Skeletal muscle tissue (tissue), 3 donors: ENCODE measurements at regions not wholly inside any gene's neighbourhood (a gene's known extent, or its start where the extent isn't known, plus 50 kb on each side); places are given as distances from the start of the nearest gene placed in this dataset.
"Not testable (repeated sequence)": the region's sequence is repeated elsewhere in the genome, so short reads cannot be mapped to it uniquely, and the experiment has no call there.

Experiments
- H3K27ac ChIP-seq: one replicate; pipeline ENCODE4 v1.7.0; 2013; ENCODE audit warnings: mild to moderate bottlenecking, low read depth, low read length, inconsistent platforms
- H3K27me3 ChIP-seq, 3 donors: one replicate each; pipeline ENCODE4 v1.7.0; 2013; ENCODE audit warnings: low read length in 3 of 3; ENCODE audit not compliant: control insufficient read depth in 3 of 3, insufficient read depth in 3 of 3
- H3K36me3 ChIP-seq, 3 donors: one replicate each; pipeline ENCODE4 v1.7.0; 2013; ENCODE audit warnings: low read length in 3 of 3; ENCODE audit not compliant: control insufficient read depth in 3 of 3, insufficient read depth in 3 of 3
- H3K4me1 ChIP-seq, 3 donors: one replicate each; pipeline ENCODE4 v1.7.0; 2013; ENCODE audit warnings: low read length in 3 of 3, mild to moderate bottlenecking in 3 of 3; ENCODE audit not compliant: control insufficient read depth in 3 of 3, insufficient read depth in 3 of 3
- H3K4me3 ChIP-seq, 3 donors: one replicate each; pipeline ENCODE4 v1.7.0; 2013; ENCODE audit warnings: low read length in 3 of 3
- H3K9ac ChIP-seq, 3 donors: one replicate each; pipeline ENCODE4 v1.7.0; 2013; ENCODE audit warnings: low read length in 3 of 3, mild to moderate bottlenecking in 3 of 3, moderate library complexity in 2 of 3, low read depth in 1 of 3
- H3K9me3 ChIP-seq, 3 donors: one replicate each; pipeline ENCODE4 v1.7.0; 2013; ENCODE audit warnings: low read length in 3 of 3; ENCODE audit not compliant: control insufficient read depth in 3 of 3
- donor health status: Osteomylitis.

- H3K27me3 ChIP-seq, result no peaks in the 10 kb centered on the region
- no peak overlapping the region for H3K4me3 ChIP-seq
- H3K27ac ChIP-seq, result no peak overlapping the region
- peaks cover 3 to 5% (median 5%) of the 10 kb centered on the region in 3 donors for H3K4me1 ChIP-seq
- H3K9me3 ChIP-seq, result no peaks in the 10 kb centered on the region
- no peaks in the 10 kb centered on the region for H3K36me3 ChIP-seq
- no peak overlapping the region for H3K9ac ChIP-seq
These were observed 50.9 kb upstream of the MITF start for GRCh38 chr3:69688400-69688799.

- no peak overlapping the region for H3K4me3 ChIP-seq
- no peaks in the 10 kb centered on the region for H3K36me3 ChIP-seq
- H3K27me3 ChIP-seq, result no peaks in the 10 kb centered on the region
- peaks cover 3 to 5% (median 5%) of the 10 kb centered on the region in 3 donors for H3K4me1 ChIP-seq
- H3K27ac ChIP-seq, result no peak overlapping the region
- no peaks in the 10 kb centered on the region for H3K9me3 ChIP-seq
- no peak overlapping the region for H3K9ac ChIP-seq
These were observed 51.6 kb upstream of the MITF start for GRCh38 chr3:69687641-69688040.

- H3K36me3 ChIP-seq, result no peaks in the 10 kb centered on the region
- H3K9me3 ChIP-seq, result no peaks in the 10 kb centered on the region
- no peak overlapping the region for H3K27ac ChIP-seq
- no peaks in the 10 kb centered on the region for H3K27me3 ChIP-seq
- no peak overlapping the region for H3K4me3 ChIP-seq
- no peak overlapping the region for H3K9ac ChIP-seq
- peaks cover 2 to 3% (median 3%) of the 10 kb centered on the region in 3 donors for H3K4me1 ChIP-seq
These were observed 53.2 kb upstream of the MITF start for GRCh38 chr3:69686056-69686455.

GRCh38 chr3:69684309-69684961 lies 54.8 kb upstream of the MITF start:
- Histone ChIP-seq H3K27ac (no peak overlapping the region), H3K9ac (no peak overlapping the region), H3K36me3 (no peaks in the 10 kb centered on the region), H3K9me3 (no peaks in the 10 kb centered on the region), H3K4me3 (no peak overlapping the region), H3K4me1 (peaks cover 0 to 2% (median 0%) of the 10 kb centered on the region in 3 donors), H3K27me3 (no peaks in the 10 kb centered on the region)

GRCh38 chr3:69683082-69683806 lies 56.0 kb upstream of the MITF start:
- Histone ChIP-seq H3K36me3 (no peaks in the 10 kb centered on the region), H3K27ac (peak overlapping the region; percentile 10)

GRCh38 chr3:69677456-69677855 lies 61.8 kb upstream of the MITF start:
- H3K27ac ChIP-seq, H3K27me3 ChIP-seq, H3K4me3 ChIP-seq, H3K36me3 ChIP-seq, H3K9ac ChIP-seq, H3K4me1 ChIP-seq, H3K9me3 ChIP-seq: not testable (repeated sequence)

More at GRCh38 chr3:69683082-69683806, 56.0 kb upstream of the MITF start:
- no peaks in the 10 kb centered on the region for H3K9me3 ChIP-seq
- H3K4me1 ChIP-seq, result peaks cover 0 to 2% (median 0%) of the 10 kb centered on the region in 3 donors
- H3K27me3 ChIP-seq, result no peaks in the 10 kb centered on the region
- no peak overlapping the region for H3K4me3 ChIP-seq
- H3K9ac ChIP-seq, result no peak overlapping the region

GRCh38 chr3:69675786-69676530 lies 63.3 kb upstream of the MITF start:
- Histone ChIP-seq H3K4me1 (no peaks in the 10 kb centered on the region), H3K4me3 (no peak overlapping the region)

GRCh38 chr3:69674752-69675151 lies 64.5 kb upstream of the MITF start:
- Histone ChIP-seq H3K9me3 (no peaks in the 10 kb centered on the region), H3K4me3 (no peak overlapping the region), H3K9ac (no peak overlapping the region), H3K27ac (no peak overlapping the region), H3K36me3 (no peaks in the 10 kb centered on the region), H3K4me1 (no peaks in the 10 kb centered on the region), H3K27me3 (no peaks in the 10 kb centered on the region)

More at GRCh38 chr3:69675786-69676530, 63.3 kb upstream of the MITF start:
- Histone ChIP-seq H3K9me3 (no peaks in the 10 kb centered on the region), H3K27ac (no peak overlapping the region), H3K36me3 (no peaks in the 10 kb centered on the region), H3K9ac (no peak overlapping the region), H3K27me3 (no peaks in the 10 kb centered on the region)

GRCh38 chr3:69671082-69671952 lies 67.9 kb upstream of the MITF start:
- Histone ChIP-seq H3K9me3 (no peaks in the 10 kb centered on the region), H3K4me3 (no peak overlapping the region), H3K9ac (no peak overlapping the region), H3K4me1 (no peaks in the 10 kb centered on the region), H3K27ac (no peak overlapping the region), H3K36me3 (no peaks in the 10 kb centered on the region), H3K27me3 (no peaks in the 10 kb centered on the region)
